ENCODE measurements at regions not wholly inside any gene's neighbourhood (a gene's known extent, or its start where the extent isn't known, plus 50 kb on each side); places are given as distances from the start of the nearest gene placed in this dataset.

GRCh38 chr6:21971541-21971940 is 325.3 kb downstream of the PRL start:
- WGBS (ENCODE audit: extremely low coverage, insufficient read length, low lambda C conversion rate): no CpG with 5 or more reads among the region's 1 CpG
- no peak overlapping the region for H2BK15ac ChIP-seq (ENCODE audit: low read depth, low read length)
- Mint-ChIP-seq H3K27ac (peak overlapping the region in 2 of 3 experiments; percentile 30 to 40; a peak in 2 of 7 replicates), H3K36me3 (ENCODE audit: insufficient read depth in 1 of 3, low read depth in 3 of 3) (peaks cover 9 to 31% (median 22%) of the 10 kb centered on the region in 3 experiments; a peak in 6 of 7 replicates), H3K4me3 (no peak overlapping the region), H3K9me3 (peaks cover 4 to 10% of the 10 kb centered on the region in 2 experiments; a peak in 4 of 5 replicates), H3K27me3 (ENCODE audit: low read depth) (no peaks in the 10 kb centered on the region), H3K4me1 (peaks cover 22 to 39% of the 10 kb centered on the region in 2 experiments)
- H3K14ac ChIP-seq (ENCODE audit: insufficient read depth, low read length): no peak overlapping the region
- no peak overlapping the region for H2AFZ ChIP-seq (ENCODE audit: low read length)
- H2BK120ac ChIP-seq (ENCODE audit: low read depth, low read length, poor library complexity, severe bottlenecking): no peak overlapping the region
- H3K4ac ChIP-seq (ENCODE audit: low read depth, low read length): no peak overlapping the region
- no peak overlapping the region for H4K5ac ChIP-seq (ENCODE audit: insufficient read length, low read depth, low read length)
- no peak overlapping the region for H3K23ac ChIP-seq (ENCODE audit: insufficient read length, low read depth, low read length)
- no peak overlapping the region for H3K9ac ChIP-seq (ENCODE audit: extremely low read depth, insufficient read length, low read length)
- no peak overlapping the region for H2BK20ac ChIP-seq (ENCODE audit: low read depth, low read length, poor library complexity, severe bottlenecking)
- H4K20me1 ChIP-seq (ENCODE audit: control insufficient read depth, insufficient read depth, insufficient read length): no peaks in the 10 kb centered on the region
- no peak overlapping the region for H4K91ac ChIP-seq (ENCODE audit: insufficient read length, low read depth, low read length)
- H3K4me2 ChIP-seq (ENCODE audit: insufficient read depth, insufficient read length, low read length): no peak overlapping the region
- H3K9me3 ChIP-seq (ENCODE audit: control insufficient read depth, low read depth, low read length): no peaks in the 10 kb centered on the region
- no peaks in the 10 kb centered on the region; the same call in 1 of the 2 replicates for H3K4me1 ChIP-seq (ENCODE audit: insufficient read depth, low read length)
- no peak overlapping the region for H2BK5ac ChIP-seq (ENCODE audit: insufficient read length, low read length)
- no peak overlapping the region for H2BK12ac ChIP-seq (ENCODE audit: insufficient read length, low read depth, low read length)
- no peak for DNase-seq
- no peaks in the 10 kb centered on the region for H3K79me1 ChIP-seq (ENCODE audit: insufficient read depth, low read depth, low read length, poor library complexity, severe bottlenecking)
- no peak for TF ChIP-seq CTCF (conservative IDR thresholded peaks at IDR 0.05)
- H3K79me2 ChIP-seq (ENCODE audit: insufficient read depth, low read length): peaks cover 4% of the 10 kb centered on the region; the same call in 1 of the 2 replicates
- no peak overlapping the region for H3T11ph ChIP-seq (ENCODE audit: low read length)
- H3K18ac ChIP-seq (ENCODE audit: insufficient read length, low read depth, low read length): no peak overlapping the region
- H3K23me2 ChIP-seq (ENCODE audit: insufficient read length, low read depth, low read length, poor library complexity, severe bottlenecking): no peaks in the 10 kb centered on the region
- H2AK5ac ChIP-seq (ENCODE audit: insufficient read length, low read length): no peak overlapping the region
- H4K8ac ChIP-seq (replicated peaks; ENCODE audit: insufficient read length, low read depth, low read length): no peak overlapping the region
- no peak overlapping the region for H3K27ac ChIP-seq (ENCODE audit: insufficient read length, low read depth, low read length)
- H3K27me3 ChIP-seq (ENCODE audit: insufficient read depth, low read length): no peaks in the 10 kb centered on the region
- no peak overlapping the region for H3K56ac ChIP-seq (ENCODE audit: insufficient read length, low read depth, low read length)
